Hepatocyte (in vitro differentiated cells): ENCODE measurements at regions not wholly inside any gene's neighbourhood (a gene's known extent, or its start where the extent isn't known, plus 50 kb on each side); places are given as distances from the start of the nearest gene placed in this dataset.

Source experiments
- DNase-seq: peaks from one replicate; pipeline ENCODE4 v3.0.0-alpha.2; 2016; ENCODE audit warnings: low spot score
- H2AFZ ChIP-seq: fragments of 200-600 bp; sonication (generic); 2 replicates; pipeline ENCODE4 v1.6.0; 2016; ENCODE audit warnings: antibody characterized with exemption, mild to moderate bottlenecking
- H3K27ac ChIP-seq: fragments of 200-600 bp; sonication (generic); 2 replicates; pipeline ENCODE4 v1.5.1; 2016; ENCODE audit warnings: mild to moderate bottlenecking
- H3K27me3 ChIP-seq: fragments of 200-600 bp; sonication (generic); 2 replicates; pipeline ENCODE4 v1.6.1; 2016
- H3K36me3 ChIP-seq: fragments of 200-600 bp; sonication (generic); replicated peaks from 2 replicates; pipeline ENCODE4 v1.5.1; 2016; ENCODE audit warnings: low read depth; ENCODE audit not compliant: insufficient read depth
- H3K4me1 ChIP-seq: fragments of 200-600 bp; sonication (generic); 2 replicates; pipeline ENCODE4 v1.5.1; 2016; ENCODE audit warnings: mild to moderate bottlenecking, moderate library complexity; ENCODE audit not compliant: insufficient read depth
- H3K4me2 ChIP-seq: fragments of 200-600 bp; sonication (generic); 2 replicates; pipeline ENCODE4 v1.6.0; 2016
- H3K4me3 ChIP-seq: fragments of 200-600 bp; sonication (generic); 2 replicates; pipeline ENCODE4 v1.5.1; 2016; ENCODE audit warnings: mild to moderate bottlenecking
- H3K79me2 ChIP-seq: fragments of 200-600 bp; sonication (generic); 2 replicates; pipeline ENCODE4 v1.6.0; 2017; ENCODE audit warnings: mild to moderate bottlenecking
- H3K9me2 ChIP-seq: fragments of 200-600 bp; sonication (generic); replicated peaks from 2 replicates; pipeline ENCODE4 v1.6.0; 2017; ENCODE audit warnings: mild to moderate bottlenecking; ENCODE audit not compliant: insufficient read depth
- H3K9me3 ChIP-seq: fragments of 200-600 bp; sonication (generic); 2 replicates; pipeline ENCODE4 v1.5.1; 2016; ENCODE audit warnings: low read depth, mild to moderate bottlenecking
- H4K20me1 ChIP-seq: fragments of 200-600 bp; sonication (generic); 2 replicates; pipeline ENCODE4 v1.6.0; 2016; ENCODE audit warnings: mild to moderate bottlenecking; ENCODE audit not compliant: insufficient read depth, poor library complexity, severe bottlenecking
- EZH2 ChIP-seq: fragments of 200-600 bp; sonication (generic); IDR thresholded peaks from 2 replicates; pipeline ENCODE4 v1.6.1; 2016; ENCODE audit warnings: antibody characterized with exemption, mild to moderate bottlenecking, borderline replicate concordance
- EZH2phosphoT487 ChIP-seq: fragments of 200-600 bp; sonication (generic); IDR thresholded peaks from one replicate; pipeline ENCODE4 v1.6.1; 2018; ENCODE audit warnings: antibody characterized with exemption, mild to moderate bottlenecking, low read depth, moderate library complexity; ENCODE audit not compliant: unreplicated experiment, severe bottlenecking
- WGBS: methylation state at CpG from one replicate; pipeline ENCODE4 v1.1.6; 2016; ENCODE audit warnings: low lambda C conversion rate; ENCODE audit errors: missing lambda C conversion rate; 5-methylcytosine and 5-hydroxymethylcytosine counted together
- TF ChIP-seq, protein P1 (sequence below): fragments of 200-600 bp; sonication (generic); IDR thresholded peaks from 2 replicates; pipeline ENCODE4 v1.5.1; 2016; ENCODE audit warnings: antibody characterized with exemption, mild to moderate bottlenecking; ENCODE audit not compliant: poor library complexity

DNA sequence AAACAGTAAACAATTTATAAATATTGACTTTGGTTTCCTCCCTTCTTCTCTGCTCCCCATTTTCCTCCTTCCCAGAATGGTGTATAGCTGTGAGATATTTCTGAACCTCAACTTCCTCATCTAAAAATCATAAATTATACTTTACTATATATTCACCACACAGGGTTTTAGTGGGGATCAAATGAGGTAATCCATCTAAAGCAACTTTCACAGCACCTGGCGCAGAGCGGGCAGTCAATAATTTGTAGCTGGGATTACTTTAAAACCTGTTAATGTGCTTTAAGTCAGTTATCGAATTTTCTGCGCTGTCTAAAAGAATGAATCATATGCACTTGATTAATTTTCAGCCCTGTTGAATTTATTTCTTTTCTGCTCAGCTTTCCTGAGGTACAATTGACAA is 172.7 kb downstream of the PTEN start:
- Histone ChIP-seq H3K27ac (no peak overlapping the region), H3K4me3 (no peak overlapping the region), H3K36me3 (no peaks in the 10 kb centered on the region), H3K4me2 (no peak overlapping the region), H3K9me2 (no peaks in the 10 kb centered on the region), H3K4me1 (peaks cover 2% of the 10 kb centered on the region), H2AFZ (no peak overlapping the region), H3K9me3 (no peaks in the 10 kb centered on the region), H4K20me1 (no peaks in the 10 kb centered on the region), H3K27me3 (no peaks in the 10 kb centered on the region), H3K79me2 (no peaks in the 10 kb centered on the region)
- TF ChIP-seq EZH2: no peak
- TF ChIP-seq, protein P1, sequence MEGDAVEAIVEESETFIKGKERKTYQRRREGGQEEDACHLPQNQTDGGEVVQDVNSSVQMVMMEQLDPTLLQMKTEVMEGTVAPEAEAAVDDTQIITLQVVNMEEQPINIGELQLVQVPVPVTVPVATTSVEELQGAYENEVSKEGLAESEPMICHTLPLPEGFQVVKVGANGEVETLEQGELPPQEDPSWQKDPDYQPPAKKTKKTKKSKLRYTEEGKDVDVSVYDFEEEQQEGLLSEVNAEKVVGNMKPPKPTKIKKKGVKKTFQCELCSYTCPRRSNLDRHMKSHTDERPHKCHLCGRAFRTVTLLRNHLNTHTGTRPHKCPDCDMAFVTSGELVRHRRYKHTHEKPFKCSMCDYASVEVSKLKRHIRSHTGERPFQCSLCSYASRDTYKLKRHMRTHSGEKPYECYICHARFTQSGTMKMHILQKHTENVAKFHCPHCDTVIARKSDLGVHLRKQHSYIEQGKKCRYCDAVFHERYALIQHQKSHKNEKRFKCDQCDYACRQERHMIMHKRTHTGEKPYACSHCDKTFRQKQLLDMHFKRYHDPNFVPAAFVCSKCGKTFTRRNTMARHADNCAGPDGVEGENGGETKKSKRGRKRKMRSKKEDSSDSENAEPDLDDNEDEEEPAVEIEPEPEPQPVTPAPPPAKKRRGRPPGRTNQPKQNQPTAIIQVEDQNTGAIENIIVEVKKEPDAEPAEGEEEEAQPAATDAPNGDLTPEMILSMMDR: no peak
- no peak for TF ChIP-seq EZH2phosphoT487
- DNase-seq: no peak
- WGBS: 78% methylated on average over 4 of the region's 4 CpGs

DNA sequence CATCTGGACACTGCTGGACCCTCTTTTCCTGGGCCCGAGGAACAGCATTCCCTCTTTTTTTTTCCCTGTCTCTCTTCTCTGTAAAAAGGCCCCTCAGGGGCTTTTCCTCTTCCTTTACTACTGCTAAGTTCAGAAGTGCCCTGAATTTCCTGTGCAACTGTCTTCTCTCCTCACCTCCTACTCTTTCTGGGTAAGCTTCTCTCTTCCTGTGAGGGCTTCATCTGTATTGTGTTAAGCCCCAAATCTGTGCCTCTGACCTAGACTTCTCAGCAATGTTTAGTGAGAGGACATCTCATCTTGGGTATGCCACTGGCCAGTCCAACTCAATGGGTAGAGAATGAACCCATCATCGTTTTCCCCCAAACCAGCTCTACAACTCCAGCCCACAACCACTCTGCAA is 174.2 kb downstream of the PTEN start:
- Histone ChIP-seq H3K4me3 (no peak overlapping the region), H3K27me3 (no peaks in the 10 kb centered on the region), H2AFZ (no peak overlapping the region), H3K9me3 (no peaks in the 10 kb centered on the region), H3K36me3 (no peaks in the 10 kb centered on the region), H3K27ac (no peak overlapping the region), H4K20me1 (no peaks in the 10 kb centered on the region), H3K4me1 (peaks cover 16% of the 10 kb centered on the region), H3K4me2 (no peak overlapping the region), H3K79me2 (no peaks in the 10 kb centered on the region), H3K9me2 (no peaks in the 10 kb centered on the region)
- 73% methylated on average over 2 of the region's 2 CpGs for WGBS
- TF ChIP-seq EZH2: no peak
- TF ChIP-seq, protein P1: no peak
- no peak for TF ChIP-seq EZH2phosphoT487
- no peak for DNase-seq

DNA sequence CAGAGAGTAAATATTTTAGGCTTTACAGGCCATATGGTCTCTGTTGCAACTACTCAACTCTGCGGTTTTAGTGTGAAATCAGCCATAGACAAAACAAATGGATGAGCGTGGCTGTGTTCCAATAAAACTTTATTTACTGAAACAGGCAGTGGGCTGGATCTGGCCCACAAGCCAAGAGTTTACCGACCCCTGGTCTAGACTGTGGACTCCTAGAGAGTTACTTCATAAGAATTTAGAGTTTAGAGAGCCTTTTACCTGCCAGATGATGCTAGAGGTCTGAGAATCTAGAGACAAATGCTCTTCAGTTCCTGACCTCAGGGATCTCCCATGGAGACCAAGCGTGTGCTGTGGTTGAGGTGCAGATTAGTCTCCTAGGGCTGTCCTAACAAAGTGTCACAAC is 174.8 kb downstream of the PTEN start:
- WGBS: 75% methylated on average over 4 of the region's 4 CpGs
- Histone ChIP-seq H2AFZ (no peak overlapping the region), H3K9me3 (no peaks in the 10 kb centered on the region), H3K9me2 (no peaks in the 10 kb centered on the region), H3K4me3 (no peak overlapping the region), H3K4me2 (no peak overlapping the region), H3K79me2 (no peaks in the 10 kb centered on the region), H3K36me3 (no peaks in the 10 kb centered on the region), H3K27me3 (no peaks in the 10 kb centered on the region), H4K20me1 (no peaks in the 10 kb centered on the region), H3K4me1 (peaks cover 20% of the 10 kb centered on the region), H3K27ac (no peak overlapping the region)
- no peak for DNase-seq
- no peak for TF ChIP-seq EZH2phosphoT487
- TF ChIP-seq, protein P1: no peak
- TF ChIP-seq EZH2: no peak

DNA sequence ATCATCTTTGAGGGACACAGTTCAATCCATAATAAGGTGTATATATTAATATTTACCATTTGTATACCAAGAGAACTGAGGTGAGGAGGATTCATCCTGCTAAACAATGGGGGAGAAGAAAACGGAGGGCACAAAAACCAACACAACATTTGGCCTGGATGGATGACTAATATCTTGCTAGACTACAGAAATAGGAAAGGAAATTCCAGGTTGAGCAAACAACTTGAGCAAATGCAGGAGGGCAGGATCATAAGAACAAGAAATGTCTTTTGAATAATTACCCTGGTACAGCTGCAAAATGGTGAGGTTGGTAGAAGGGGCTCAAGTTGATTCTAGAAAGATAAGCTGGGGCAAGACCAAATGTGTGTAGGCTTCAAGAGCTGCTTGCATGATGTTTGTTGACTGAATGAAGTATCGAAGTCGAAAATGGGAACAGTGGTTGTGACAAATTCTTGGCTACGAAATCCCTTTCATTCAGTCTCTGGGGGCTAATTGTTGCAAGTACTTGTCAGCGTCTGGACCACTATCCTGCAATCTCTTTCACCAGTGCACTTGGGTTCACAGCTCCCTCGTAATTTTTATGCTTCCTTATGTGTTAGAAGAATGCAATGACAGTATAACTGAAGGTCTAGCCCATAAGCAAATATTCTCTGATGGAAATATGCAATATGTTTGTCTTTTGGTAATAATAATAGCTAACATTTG is 176.2 kb downstream of the PTEN start:
- Histone ChIP-seq H3K4me3 (no peak overlapping the region), H3K9me2 (no peaks in the 10 kb centered on the region), H4K20me1 (no peaks in the 10 kb centered on the region), H3K27ac (no peak overlapping the region), H3K4me1 (peaks cover 21% of the 10 kb centered on the region), H3K36me3 (no peaks in the 10 kb centered on the region), H3K79me2 (no peaks in the 10 kb centered on the region), H3K9me3 (no peaks in the 10 kb centered on the region), H3K4me2 (no peak overlapping the region), H3K27me3 (no peaks in the 10 kb centered on the region), H2AFZ (no peak overlapping the region)
- TF ChIP-seq, protein P1: no peak
- TF ChIP-seq EZH2phosphoT487: no peak
- TF ChIP-seq EZH2: no peak
- WGBS: 81% methylated on average over 6 of the region's 6 CpGs
- DNase-seq: no peak
